Psoas muscle (tissue), 7 donors: ENCODE measurements at regions not wholly inside any gene's neighbourhood (a gene's known extent, or its start where the extent isn't known, plus 50 kb on each side); places are given as distances from the start of the nearest gene placed in this dataset.

Source experiments
- ATAC-seq, 4 donors: fragments of 200-7000 bp; cut with Tn5 transposase; one replicate each; pipeline ENCODE4 v1.9.1; 2020; ENCODE audit warnings: moderate library complexity in 3 of 4, mild to moderate bottlenecking in 2 of 4
- DNase-seq, 2 donors: peaks; one replicate each; pipeline ENCODE4 v3.0.0-alpha.2; 2020
- H3K27ac ChIP-seq: fragments of 200-600 bp; one replicate; pipeline ENCODE4 v1.8.0; 2022
- H3K27me3 ChIP-seq, 3 donors: fragments of 200-600 bp in 1 of 3; one replicate each; pipeline versions ENCODE4 v1.6.1 to v1.8.0; 2013 to 2022; ENCODE audit warnings: low read length in 2 of 3, mild to moderate bottlenecking in 2 of 3, moderate library complexity in 1 of 3; ENCODE audit not compliant: insufficient read depth in 3 of 3
- H3K36me3 ChIP-seq, 2 donors: fragments of 200-600 bp in 1 of 2; one replicate each; pipeline versions ENCODE4 v1.6.1 to v1.8.0; 2013 to 2022; ENCODE audit warnings: low read depth in 1 of 2, mild to moderate bottlenecking in 1 of 2, moderate library complexity in 1 of 2; ENCODE audit not compliant: insufficient read depth in 1 of 2
- H3K4me1 ChIP-seq: fragments of 200-600 bp; one replicate; pipeline ENCODE4 v1.8.0; 2022
- H3K4me3 ChIP-seq: fragments of 200-600 bp; one replicate; pipeline ENCODE4 v1.8.0; 2022; ENCODE audit warnings: mild to moderate bottlenecking
- H3K9me3 ChIP-seq: fragments of 200-600 bp; one replicate; pipeline ENCODE4 v1.8.0; 2022
- CTCF ChIP-seq: fragments of 200-600 bp; IDR thresholded peaks from one replicate; pipeline ENCODE4 v1.8.0; 2022; ENCODE audit warnings: antibody characterized with exemption
- WGBS, 3 donors: extraction: QIAGEN DNeasy Blood & Tissue Kit; methylation state at CpG; one replicate each; pipeline versions ENCODE4 v1.1.6 to v1.1.7; 2013; 5-methylcytosine and 5-hydroxymethylcytosine counted together
- intact Hi-C, 2 donors: fragments of 100-400 bp; cut with DNase I; formaldehyde crosslinking; loops; one replicate each; pipeline versions ENCODE4 v1.11.0 to v1.14.2; 2022
- donor health status: healthy with polysubstance abuse.
- donor health status: DM: no; HTN: no; CAD: no; lungs with moderate emphysema.
- donor health status: Bipolar disorder and iron deficiency.
- donor health status: healthy.
- donor health status: DM: yes; HTN: yes; CAD: no.
- donor health status: DM: no; HTN: no; CAD: no.
- donor health status: DM: yes; HTN: yes; CAD: no.

- peaks cover 4% of the 10 kb centered on the region for H3K9me3 ChIP-seq
- H3K36me3 ChIP-seq, result no peaks in the 10 kb centered on the region
- H3K27me3 ChIP-seq, result no peaks in the 10 kb centered on the region
- DNase-seq (no peak), ATAC-seq (no peak)
- no peak overlapping the region for H3K4me3 ChIP-seq
- TF ChIP-seq CTCF, result no peak
- no peak overlapping the region for H3K27ac ChIP-seq
- 64 to 71% (median 70%) methylated on average over 4 of the region's 4 CpGs for WGBS, 3 donors
- H3K4me1 ChIP-seq, result no peaks in the 10 kb centered on the region
- intact Hi-C loops, result no loop called here
Observed at GRCh38 chr4:19783667-19784223, 468.0 kb upstream of the SLIT2 start.

- no peak for TF ChIP-seq CTCF
- H3K4me1 ChIP-seq, result no peaks in the 10 kb centered on the region
- WGBS, 3 donors, result 92 to 95% (median 95%) methylated on average over 3 of the region's 3 CpGs
- ATAC-seq, result no peak
- H3K27ac ChIP-seq, result no peak overlapping the region
- DNase-seq, result no peak
- H3K36me3 ChIP-seq, result no peaks in the 10 kb centered on the region
- no peaks in the 10 kb centered on the region for H3K27me3 ChIP-seq
- no peak overlapping the region for H3K4me3 ChIP-seq
- peaks cover 4% of the 10 kb centered on the region for H3K9me3 ChIP-seq
- intact Hi-C loops, result no loop called here
Observed at GRCh38 chr4:19780871-19781270, 470.8 kb upstream of the SLIT2 start.

GRCh38 chr4:19776929-19777328 lies 474.8 kb upstream of the SLIT2 start:
- ATAC-seq (no peak), DNase-seq (no peak)
- TF ChIP-seq CTCF, result no peak
- H3K27me3 ChIP-seq, result no peaks in the 10 kb centered on the region
- no peaks in the 10 kb centered on the region for H3K9me3 ChIP-seq
- H3K36me3 ChIP-seq, result no peaks in the 10 kb centered on the region
- H3K4me3 ChIP-seq, result no peak overlapping the region
- intact Hi-C loops, result no loop called here
- no peak overlapping the region for H3K27ac ChIP-seq
- no peaks in the 10 kb centered on the region for H3K4me1 ChIP-seq

GRCh38 chr4:19776021-19776459 lies 475.7 kb upstream of the SLIT2 start:
- Histone ChIP-seq H3K27ac (no peak overlapping the region), H3K9me3 (peaks cover under 1% of the 10 kb centered on the region), H3K4me3 (no peak overlapping the region), H3K27me3 (no peaks in the 10 kb centered on the region), H3K4me1 (no peaks in the 10 kb centered on the region), H3K36me3 (no peaks in the 10 kb centered on the region)
- 66 to 74% (median 74%) methylated on average over 10 of the region's 10 CpGs for WGBS, 3 donors
- DNase-seq, result no peak
- ATAC-seq, result no peak
- intact Hi-C loops, result no loop called here
- no peak for TF ChIP-seq CTCF

- no peak overlapping the region for H3K27ac ChIP-seq
- DNase-seq (no peak), ATAC-seq (no peak)
- intact Hi-C loops, result no loop called here
- H3K9me3 ChIP-seq, result peaks cover 9% of the 10 kb centered on the region
- H3K36me3 ChIP-seq, result no peaks in the 10 kb centered on the region
- H3K4me1 ChIP-seq, result no peaks in the 10 kb centered on the region
- no peak overlapping the region for H3K4me3 ChIP-seq
- TF ChIP-seq CTCF, result no peak
- 61 to 66% (median 66%) methylated on average over 2 of the region's 2 CpGs for WGBS, 3 donors
- H3K27me3 ChIP-seq, result no peaks in the 10 kb centered on the region
Observed at GRCh38 chr4:19774690-19775256, 476.9 kb upstream of the SLIT2 start.
